T-helper 1 cell treated with Interleukin-12 subunit alpha and Interleukin-12 subunit beta and Interleukin-4 antibody, amounts not matched to agents 30 μg/mL and 1 μg/mL, for 36 hours (primary cell): ENCODE measurements at regions not wholly inside any gene's neighbourhood (a gene's known extent, or its start where the extent isn't known, plus 50 kb on each side); places are given as distances from the start of the nearest gene placed in this dataset.

ENCODE experiments used
- H3K27ac Mint-ChIP-seq: one replicate; pipeline ENCODE4 v1.8.0; 2021; ENCODE audit warnings: mild to moderate bottlenecking, mixed read lengths
- H3K27me3 Mint-ChIP-seq: one replicate; pipeline ENCODE4 v1.8.0; 2021; ENCODE audit warnings: low read depth, mixed read lengths
- H3K36me3 Mint-ChIP-seq: one replicate; pipeline ENCODE4 v1.8.0; 2021; ENCODE audit warnings: low read depth, mixed read lengths
- H3K4me1 Mint-ChIP-seq: one replicate; pipeline ENCODE4 v1.8.0; 2021; ENCODE audit warnings: low read depth, mixed read lengths
- H3K4me3 Mint-ChIP-seq: one replicate; pipeline ENCODE4 v1.8.0; 2021; ENCODE audit warnings: mild to moderate bottlenecking, moderate library complexity, mixed read lengths
- H3K9me3 Mint-ChIP-seq: one replicate; pipeline ENCODE4 v1.8.0; 2021; ENCODE audit warnings: mixed read lengths

DNA sequence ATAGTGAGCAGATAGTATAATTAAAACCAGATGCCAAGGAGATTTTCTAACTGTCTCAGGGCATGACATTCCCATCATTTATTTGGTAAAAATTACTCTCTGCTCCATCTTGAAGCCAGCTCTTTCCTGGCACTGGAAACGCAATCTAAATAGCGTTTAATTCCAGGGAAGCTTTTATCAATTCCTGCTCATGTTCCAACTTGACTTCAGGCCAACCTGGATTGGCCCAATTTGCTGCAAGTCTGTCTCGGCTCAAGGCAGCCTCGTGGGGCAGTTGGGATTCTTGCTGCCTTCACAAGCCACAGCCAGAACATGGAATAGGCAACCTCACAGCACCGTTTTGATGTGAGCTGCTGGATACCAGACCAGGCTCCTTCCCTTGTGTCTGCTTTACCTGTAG, 1255.9 kb downstream of the TBC1D22A start:
- no peaks in the 10 kb centered on the region for H3K36me3 Mint-ChIP-seq
- H3K4me1 Mint-ChIP-seq = no peaks in the 10 kb centered on the region
- H3K27me3 Mint-ChIP-seq = peaks cover 4% of the 10 kb centered on the region
- peaks cover 29% of the 10 kb centered on the region for H3K9me3 Mint-ChIP-seq
- no peak overlapping the region for H3K27ac Mint-ChIP-seq
- H3K4me3 Mint-ChIP-seq = no peak overlapping the region

DNA sequence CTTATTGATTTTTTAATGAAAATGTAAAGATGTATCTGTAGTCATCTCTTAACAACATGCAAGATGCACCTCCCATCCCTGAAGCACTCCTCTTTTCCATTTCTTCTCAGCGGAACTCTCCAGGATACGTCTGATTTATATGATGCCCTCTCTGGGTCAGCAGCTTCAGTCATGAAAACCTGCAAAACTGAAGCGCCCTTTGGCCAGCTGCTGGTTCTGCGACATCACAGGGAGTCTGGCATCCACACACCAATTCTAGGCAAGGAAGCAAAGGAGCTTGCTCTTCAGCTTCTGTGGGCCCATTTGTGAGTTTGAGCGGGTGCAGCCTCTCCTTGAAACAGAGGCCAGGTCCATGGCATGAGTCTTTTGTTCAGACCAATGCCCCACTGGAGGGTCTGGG, 1253.3 kb downstream of the TBC1D22A start:
- Mint-ChIP-seq H3K27me3 (no peaks in the 10 kb centered on the region), H3K36me3 (no peaks in the 10 kb centered on the region), H3K4me1 (no peaks in the 10 kb centered on the region), H3K9me3 (peaks cover 23% of the 10 kb centered on the region), H3K27ac (no peak overlapping the region), H3K4me3 (no peak overlapping the region)

GRCh38 chr22:48004936-48005335, 1242.5 kb downstream of the TBC1D22A start:
- Mint-ChIP-seq H3K27ac (no peak overlapping the region), H3K9me3 (no peaks in the 10 kb centered on the region), H3K4me3 (no peak overlapping the region), H3K36me3 (no peaks in the 10 kb centered on the region), H3K27me3 (no peaks in the 10 kb centered on the region), H3K4me1 (no peaks in the 10 kb centered on the region)

DNA sequence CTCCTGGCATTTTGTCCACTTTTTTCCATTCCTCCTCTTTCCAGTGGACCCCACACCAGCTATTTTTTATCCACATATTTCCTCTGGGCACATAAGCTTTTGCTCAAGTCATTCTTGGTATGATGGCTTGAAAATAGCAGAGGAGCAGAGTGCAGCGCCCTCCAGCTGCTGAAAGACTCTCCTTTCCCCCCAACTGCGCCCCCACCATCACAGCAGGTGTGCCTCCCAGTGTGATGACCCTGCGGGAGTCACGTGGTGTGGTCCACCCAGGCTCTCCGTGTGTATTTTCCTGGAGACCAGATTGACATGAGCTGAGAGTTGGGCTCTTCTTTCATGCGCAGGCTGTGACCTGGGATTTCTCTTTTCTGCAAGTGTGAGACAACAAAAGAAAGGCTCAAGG, 1241.6 kb downstream of the TBC1D22A start:
- Mint-ChIP-seq H3K27ac (no peak overlapping the region), H3K4me1 (no peaks in the 10 kb centered on the region), H3K27me3 (no peaks in the 10 kb centered on the region), H3K36me3 (no peaks in the 10 kb centered on the region), H3K4me3 (no peak overlapping the region), H3K9me3 (no peaks in the 10 kb centered on the region)

GRCh38 chr22:48001101-48001500, 1238.7 kb downstream of the TBC1D22A start:
- Mint-ChIP-seq H3K27ac (no peak overlapping the region), H3K27me3 (no peaks in the 10 kb centered on the region)

GRCh38 chr22:47997612-47998011, 1235.2 kb downstream of the TBC1D22A start:
- Mint-ChIP-seq H3K9me3 (no peaks in the 10 kb centered on the region), H3K4me3 (no peak overlapping the region), H3K4me1 (no peaks in the 10 kb centered on the region), H3K27me3 (no peaks in the 10 kb centered on the region), H3K36me3 (no peaks in the 10 kb centered on the region), H3K27ac (no peak overlapping the region)

More at GRCh38 chr22:48001101-48001500, 1238.7 kb downstream of the TBC1D22A start:
- Mint-ChIP-seq H3K4me1 (no peaks in the 10 kb centered on the region), H3K4me3 (no peak overlapping the region), H3K9me3 (no peaks in the 10 kb centered on the region), H3K36me3 (no peaks in the 10 kb centered on the region)

GRCh38 chr22:47997052-47997590, 1234.7 kb downstream of the TBC1D22A start:
- no peak overlapping the region for H3K4me3 Mint-ChIP-seq
- H3K9me3 Mint-ChIP-seq = no peaks in the 10 kb centered on the region
- H3K27ac Mint-ChIP-seq = no peak overlapping the region
- no peaks in the 10 kb centered on the region for H3K36me3 Mint-ChIP-seq
- H3K27me3 Mint-ChIP-seq = no peaks in the 10 kb centered on the region
- no peaks in the 10 kb centered on the region for H3K4me1 Mint-ChIP-seq

DNA sequence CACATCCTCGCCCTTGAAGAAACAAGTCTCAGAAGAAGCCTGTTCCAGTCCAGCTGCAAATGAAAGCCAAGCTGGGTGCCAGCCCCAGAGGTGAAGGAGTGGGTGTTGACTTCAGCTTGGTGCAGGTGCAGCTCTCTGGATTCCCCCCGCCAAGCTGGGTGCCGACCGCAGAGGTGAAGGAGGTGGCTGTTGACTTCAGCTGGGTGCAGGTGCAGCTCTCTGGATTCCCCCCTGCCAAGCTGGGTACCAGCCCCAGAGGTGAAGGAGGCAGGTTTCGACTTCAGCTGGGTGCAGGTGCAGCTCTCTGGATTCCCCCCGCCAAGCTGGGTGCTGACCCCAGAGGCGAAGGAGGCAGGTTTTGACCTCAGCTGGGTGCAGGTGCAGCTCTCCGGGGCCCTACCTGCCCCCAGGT, 1234.0 kb downstream of the TBC1D22A start:
- Mint-ChIP-seq H3K9me3 (no peaks in the 10 kb centered on the region), H3K4me3 (no peak overlapping the region), H3K36me3 (no peaks in the 10 kb centered on the region), H3K4me1 (no peaks in the 10 kb centered on the region), H3K27me3 (no peaks in the 10 kb centered on the region), H3K27ac (no peak overlapping the region)

DNA sequence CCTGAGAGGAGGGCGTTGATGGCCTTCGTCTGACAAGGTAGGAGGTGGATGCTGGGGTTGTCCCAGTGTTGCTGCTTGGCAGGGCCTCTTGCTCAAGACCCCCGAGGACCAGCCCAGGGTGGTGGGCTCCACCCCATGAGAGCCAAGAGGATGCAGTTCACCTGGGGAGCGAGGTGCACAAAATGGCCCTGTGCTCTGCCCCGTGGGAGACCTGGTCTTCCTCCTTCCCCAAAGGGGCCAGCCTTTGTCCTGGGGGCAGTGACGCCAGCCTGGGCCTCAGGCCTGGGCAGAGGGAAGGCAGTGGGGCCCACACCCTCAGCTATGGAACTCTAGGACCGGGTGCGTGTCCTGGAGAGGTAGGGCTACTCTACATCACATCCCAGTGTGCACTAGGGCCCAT, 1233.3 kb downstream of the TBC1D22A start:
- Mint-ChIP-seq H3K4me3 (no peak overlapping the region), H3K9me3 (no peaks in the 10 kb centered on the region), H3K27ac (no peak overlapping the region), H3K27me3 (no peaks in the 10 kb centered on the region), H3K4me1 (no peaks in the 10 kb centered on the region), H3K36me3 (no peaks in the 10 kb centered on the region)

DNA sequence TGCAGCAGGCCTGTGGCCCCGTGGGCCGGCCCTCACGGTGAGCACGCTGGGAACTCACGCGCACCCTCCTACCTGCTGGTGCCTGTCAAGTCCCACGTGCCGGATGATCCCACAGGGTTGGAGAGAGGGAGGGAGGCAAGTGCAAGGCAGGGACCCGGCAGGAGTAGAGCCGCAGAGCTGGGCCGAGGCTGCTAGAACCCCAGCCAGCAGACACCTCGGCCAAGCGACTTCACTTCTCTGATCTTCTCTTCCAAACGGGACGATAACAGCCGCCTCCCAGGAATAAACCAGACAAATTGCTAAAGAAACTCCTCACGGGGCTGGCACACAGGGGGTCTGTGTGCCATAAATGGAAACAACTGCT, 1232.8 kb downstream of the TBC1D22A start:
- no peak overlapping the region for H3K27ac Mint-ChIP-seq
- no peaks in the 10 kb centered on the region for H3K27me3 Mint-ChIP-seq
- H3K36me3 Mint-ChIP-seq = no peaks in the 10 kb centered on the region
- no peaks in the 10 kb centered on the region for H3K9me3 Mint-ChIP-seq
- no peak overlapping the region for H3K4me3 Mint-ChIP-seq
- H3K4me1 Mint-ChIP-seq = no peaks in the 10 kb centered on the region

- Mint-ChIP-seq H3K27ac (no peak overlapping the region), H3K36me3 (no peaks in the 10 kb centered on the region), H3K4me3 (no peak overlapping the region), H3K4me1 (no peaks in the 10 kb centered on the region), H3K9me3 (no peaks in the 10 kb centered on the region), H3K27me3 (no peaks in the 10 kb centered on the region)
These were observed 1232.3 kb downstream of the TBC1D22A start for GRCh38 chr22:47994601-47995263.

DNA sequence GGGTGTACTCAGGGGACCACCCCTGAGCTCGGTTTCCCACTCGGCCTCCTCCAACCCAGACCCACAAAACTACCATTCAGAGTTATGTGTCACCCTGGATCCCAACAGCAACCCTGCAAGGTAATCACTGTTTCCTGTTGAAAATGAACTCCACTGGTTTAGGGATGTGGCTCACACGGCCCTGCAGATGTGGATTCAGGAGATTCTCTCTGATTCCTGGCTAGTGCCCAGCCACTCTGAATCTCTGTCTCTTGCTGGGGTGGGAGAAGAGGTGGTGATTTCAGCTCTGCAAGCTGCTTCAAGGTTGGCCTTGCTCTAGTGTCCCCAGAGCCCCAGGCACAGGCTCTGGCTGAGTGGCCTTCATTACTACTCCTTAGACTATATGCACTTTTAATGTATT, 1231.6 kb downstream of the TBC1D22A start:
- H3K4me1 Mint-ChIP-seq = no peaks in the 10 kb centered on the region
- H3K4me3 Mint-ChIP-seq = no peak overlapping the region
- no peaks in the 10 kb centered on the region for H3K36me3 Mint-ChIP-seq
- H3K27me3 Mint-ChIP-seq = no peaks in the 10 kb centered on the region
- no peaks in the 10 kb centered on the region for H3K9me3 Mint-ChIP-seq
- no peak overlapping the region for H3K27ac Mint-ChIP-seq

DNA sequence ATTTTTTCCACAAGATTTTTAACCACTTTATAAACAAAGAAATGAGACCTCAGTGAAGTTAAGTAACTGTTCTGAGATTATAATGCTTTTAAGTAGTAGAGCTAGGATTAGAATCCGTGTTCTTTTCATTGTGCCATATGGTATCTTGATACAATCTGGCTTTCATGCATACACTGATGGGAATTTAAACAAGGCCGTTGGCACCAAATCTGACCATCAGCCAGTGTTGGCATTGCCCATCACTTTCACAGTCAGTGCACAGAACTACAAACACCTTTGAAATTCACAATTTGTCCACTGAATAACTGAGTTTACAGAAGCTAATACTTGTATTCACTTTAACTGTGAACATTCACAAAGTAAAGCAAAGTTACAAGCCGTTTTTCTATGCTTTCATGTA, 1228.0 kb downstream of the TBC1D22A start:
- no peaks in the 10 kb centered on the region for H3K4me1 Mint-ChIP-seq
- peaks cover 6% of the 10 kb centered on the region for H3K27me3 Mint-ChIP-seq
- no peak overlapping the region for H3K27ac Mint-ChIP-seq
- no peaks in the 10 kb centered on the region for H3K36me3 Mint-ChIP-seq
- peaks cover 15% of the 10 kb centered on the region for H3K9me3 Mint-ChIP-seq
- H3K4me3 Mint-ChIP-seq = no peak overlapping the region

- H3K27ac Mint-ChIP-seq = no peak overlapping the region
These were observed 1225.5 kb downstream of the TBC1D22A start for GRCh38 chr22:47987885-47988515.

GRCh38 chr22:47976219-47976618, 1213.8 kb downstream of the TBC1D22A start:
- Mint-ChIP-seq H3K27me3 (no peaks in the 10 kb centered on the region), H3K27ac (no peak overlapping the region)

More at GRCh38 chr22:47987885-47988515, 1225.5 kb downstream of the TBC1D22A start:
- no peaks in the 10 kb centered on the region for H3K4me1 Mint-ChIP-seq
- H3K4me3 Mint-ChIP-seq = no peak overlapping the region
- peaks cover 15% of the 10 kb centered on the region for H3K9me3 Mint-ChIP-seq
- H3K27me3 Mint-ChIP-seq = peaks cover 6% of the 10 kb centered on the region
- H3K36me3 Mint-ChIP-seq = no peaks in the 10 kb centered on the region

More at GRCh38 chr22:47976219-47976618, 1213.8 kb downstream of the TBC1D22A start:
- H3K36me3 Mint-ChIP-seq = no peaks in the 10 kb centered on the region
- H3K9me3 Mint-ChIP-seq = no peaks in the 10 kb centered on the region
- H3K4me1 Mint-ChIP-seq = no peaks in the 10 kb centered on the region
- H3K4me3 Mint-ChIP-seq = no peak overlapping the region
